ENCODE measurements at regions not wholly inside any gene's neighbourhood (a gene's known extent, or its start where the extent isn't known, plus 50 kb on each side); places are given as distances from the start of the nearest gene placed in this dataset.

DNA sequence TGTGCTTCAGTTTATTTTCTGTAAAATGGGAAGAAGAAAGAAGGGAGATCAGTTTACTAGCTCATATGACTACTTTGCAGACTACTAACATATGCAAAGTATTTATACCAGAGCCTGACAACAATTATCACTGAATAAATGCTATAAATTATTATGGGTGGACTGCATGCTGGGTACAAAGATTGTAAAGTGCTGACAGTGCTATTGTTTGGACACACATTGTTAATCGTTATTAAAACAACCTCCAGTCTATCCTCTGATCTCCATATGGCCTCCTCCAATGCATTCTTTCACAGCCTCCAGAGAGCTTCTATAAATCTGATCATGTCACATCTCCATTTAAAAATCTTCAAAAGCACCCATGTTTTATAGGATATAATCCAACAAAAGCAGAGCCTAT, 90.1 kb upstream of the HS3ST1 start:
- no peaks in the 10 kb centered on the region for H4K20me1 ChIP-seq (ENCODE audit: insufficient read depth, low read length)
- H3K36me3 ChIP-seq (replicated peaks; ENCODE audit: insufficient read depth, low read length) = no peaks in the 10 kb centered on the region
- no peaks in the 10 kb centered on the region for H3K9me2 ChIP-seq (replicated peaks; ENCODE audit: insufficient read depth, low read length)
- no peak overlapping the region for H3K4me2 ChIP-seq (ENCODE audit: low read depth, low read length)
- no peak overlapping the region for H3K4me3 ChIP-seq (ENCODE audit: low read length)
- H3K27ac ChIP-seq (ENCODE audit: low read length) = no peak overlapping the region
- no peak overlapping the region for H2AFZ ChIP-seq (ENCODE audit: low read length)
- H3F3A ChIP-seq (ENCODE audit: insufficient read depth, low read length) = no peaks in the 10 kb centered on the region
- no peaks in the 10 kb centered on the region for H3K9me3 ChIP-seq (replicated peaks; ENCODE audit: insufficient read depth, low read length)
- no peaks in the 10 kb centered on the region for H3K27me3 ChIP-seq (replicated peaks; ENCODE audit: insufficient read depth, low read length)
- no peak for DNase-seq
- TF ChIP-seq, protein P1, sequence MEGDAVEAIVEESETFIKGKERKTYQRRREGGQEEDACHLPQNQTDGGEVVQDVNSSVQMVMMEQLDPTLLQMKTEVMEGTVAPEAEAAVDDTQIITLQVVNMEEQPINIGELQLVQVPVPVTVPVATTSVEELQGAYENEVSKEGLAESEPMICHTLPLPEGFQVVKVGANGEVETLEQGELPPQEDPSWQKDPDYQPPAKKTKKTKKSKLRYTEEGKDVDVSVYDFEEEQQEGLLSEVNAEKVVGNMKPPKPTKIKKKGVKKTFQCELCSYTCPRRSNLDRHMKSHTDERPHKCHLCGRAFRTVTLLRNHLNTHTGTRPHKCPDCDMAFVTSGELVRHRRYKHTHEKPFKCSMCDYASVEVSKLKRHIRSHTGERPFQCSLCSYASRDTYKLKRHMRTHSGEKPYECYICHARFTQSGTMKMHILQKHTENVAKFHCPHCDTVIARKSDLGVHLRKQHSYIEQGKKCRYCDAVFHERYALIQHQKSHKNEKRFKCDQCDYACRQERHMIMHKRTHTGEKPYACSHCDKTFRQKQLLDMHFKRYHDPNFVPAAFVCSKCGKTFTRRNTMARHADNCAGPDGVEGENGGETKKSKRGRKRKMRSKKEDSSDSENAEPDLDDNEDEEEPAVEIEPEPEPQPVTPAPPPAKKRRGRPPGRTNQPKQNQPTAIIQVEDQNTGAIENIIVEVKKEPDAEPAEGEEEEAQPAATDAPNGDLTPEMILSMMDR (IDR thresholded peaks at IDR 0.05; ENCODE audit: low read length) = no peak
- no peak for TF ChIP-seq EZH2phosphoT487 (IDR thresholded peaks at IDR 0.05; ENCODE audit: low read length)
- no peak for TF ChIP-seq EZH2 (optimal IDR thresholded peaks at IDR 0.05; ENCODE audit: low read depth, low read length)
- H3K79me2 ChIP-seq (ENCODE audit: low read length) = no peaks in the 10 kb centered on the region
- no peak overlapping the region for H3K9ac ChIP-seq (ENCODE audit: low read length)
- H3K4me1 ChIP-seq (ENCODE audit: low read length) = no peaks in the 10 kb centered on the region

DNA sequence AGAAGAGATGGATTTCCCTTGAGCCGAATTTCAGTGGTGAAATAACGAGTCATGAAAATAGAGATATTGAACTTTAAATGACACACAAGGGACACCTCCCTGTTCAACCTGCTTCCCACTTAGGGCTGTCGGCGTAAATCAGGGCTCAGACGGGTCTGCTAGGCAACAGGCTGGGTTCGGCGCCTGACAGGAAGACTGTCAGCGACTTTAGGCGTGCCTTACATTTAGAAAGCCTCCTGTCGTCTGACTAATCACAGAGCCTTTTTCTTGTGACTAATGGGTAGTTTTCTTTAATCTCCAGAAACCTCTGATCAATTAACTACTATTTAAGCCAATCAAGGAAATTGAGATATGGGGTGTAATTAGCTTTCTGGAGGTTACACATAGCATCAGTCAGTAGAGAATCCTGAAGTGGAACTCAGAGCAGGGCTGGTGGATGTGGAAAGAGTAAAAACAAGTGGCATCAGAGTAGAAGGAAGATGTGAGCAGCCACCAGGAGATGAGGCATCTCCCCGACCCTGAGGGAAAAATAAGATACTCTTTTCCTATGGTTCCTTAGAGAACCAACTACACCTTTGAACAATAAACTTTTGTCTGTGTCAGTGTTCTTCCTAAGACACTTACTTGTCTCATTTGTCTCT, 86.2 kb upstream of the HS3ST1 start:
- H3K9me2 ChIP-seq (replicated peaks; ENCODE audit: insufficient read depth, low read length) = no peaks in the 10 kb centered on the region
- no peak overlapping the region for H3K27ac ChIP-seq (ENCODE audit: low read length)
- no peaks in the 10 kb centered on the region for H3K36me3 ChIP-seq (replicated peaks; ENCODE audit: insufficient read depth, low read length)
- no peak overlapping the region for H2AFZ ChIP-seq (ENCODE audit: low read length)
- no peaks in the 10 kb centered on the region for H3K79me2 ChIP-seq (ENCODE audit: low read length)
- no peaks in the 10 kb centered on the region for H3K9me3 ChIP-seq (replicated peaks; ENCODE audit: insufficient read depth, low read length)
- H3K4me1 ChIP-seq (ENCODE audit: low read length) = no peaks in the 10 kb centered on the region
- no peaks in the 10 kb centered on the region for H4K20me1 ChIP-seq (ENCODE audit: insufficient read depth, low read length)
- H3K4me2 ChIP-seq (ENCODE audit: low read depth, low read length) = no peak overlapping the region
- H3F3A ChIP-seq (ENCODE audit: insufficient read depth, low read length) = no peaks in the 10 kb centered on the region
- H3K9ac ChIP-seq (ENCODE audit: low read length) = no peak overlapping the region
- H3K4me3 ChIP-seq (ENCODE audit: low read length) = no peak overlapping the region
- TF ChIP-seq EZH2phosphoT487 (IDR thresholded peaks at IDR 0.05; ENCODE audit: low read length) (no peak), EZH2 (optimal IDR thresholded peaks at IDR 0.05; ENCODE audit: low read depth, low read length) (no peak)
- TF ChIP-seq, protein P1 (IDR thresholded peaks at IDR 0.05; ENCODE audit: low read length) = no peak
- no peak for DNase-seq
- H3K27me3 ChIP-seq (replicated peaks; ENCODE audit: insufficient read depth, low read length) = no peaks in the 10 kb centered on the region

DNA sequence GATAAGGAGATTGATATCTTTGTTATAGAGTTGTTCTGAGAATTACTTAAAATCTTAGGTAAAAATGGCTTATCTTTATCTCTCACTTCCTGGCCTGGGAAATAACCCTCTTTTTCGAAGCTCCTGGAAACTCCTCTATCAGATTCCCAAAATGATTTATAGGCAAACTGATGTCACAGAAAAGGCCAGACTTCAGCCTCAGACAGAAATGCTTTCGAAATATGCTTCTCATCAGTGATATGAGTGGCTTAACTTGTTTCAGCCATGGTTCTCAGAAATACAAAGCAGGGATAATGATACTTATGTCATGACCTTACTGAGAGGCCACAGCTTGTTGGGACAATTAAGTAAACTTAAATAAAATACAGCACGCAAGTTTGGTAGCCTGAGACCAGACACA, 85.3 kb upstream of the HS3ST1 start:
- H3F3A ChIP-seq (ENCODE audit: insufficient read depth, low read length) = no peaks in the 10 kb centered on the region
- no peaks in the 10 kb centered on the region for H4K20me1 ChIP-seq (ENCODE audit: insufficient read depth, low read length)
- H3K9ac ChIP-seq (ENCODE audit: low read length) = no peak overlapping the region
- no peaks in the 10 kb centered on the region for H3K79me2 ChIP-seq (ENCODE audit: low read length)
- no peaks in the 10 kb centered on the region for H3K36me3 ChIP-seq (replicated peaks; ENCODE audit: insufficient read depth, low read length)
- H3K4me1 ChIP-seq (ENCODE audit: low read length) = no peaks in the 10 kb centered on the region
- H3K9me2 ChIP-seq (replicated peaks; ENCODE audit: insufficient read depth, low read length) = no peaks in the 10 kb centered on the region
- H3K4me2 ChIP-seq (ENCODE audit: low read depth, low read length) = no peak overlapping the region
- H2AFZ ChIP-seq (ENCODE audit: low read length) = no peak overlapping the region
- H3K4me3 ChIP-seq (ENCODE audit: low read length) = no peak overlapping the region
- H3K9me3 ChIP-seq (replicated peaks; ENCODE audit: insufficient read depth, low read length) = no peaks in the 10 kb centered on the region
- no peak overlapping the region for H3K27ac ChIP-seq (ENCODE audit: low read length)
- TF ChIP-seq, protein P1 (IDR thresholded peaks at IDR 0.05; ENCODE audit: low read length) = no peak
- no peak for TF ChIP-seq EZH2phosphoT487 (IDR thresholded peaks at IDR 0.05; ENCODE audit: low read length)
- no peak for TF ChIP-seq EZH2 (optimal IDR thresholded peaks at IDR 0.05; ENCODE audit: low read depth, low read length)
- no peak for DNase-seq
- no peaks in the 10 kb centered on the region for H3K27me3 ChIP-seq (replicated peaks; ENCODE audit: insufficient read depth, low read length)
